HK-2 (cell line): ENCODE measurements at regions not wholly inside any gene's neighbourhood (a gene's known extent, or its start where the extent isn't known, plus 50 kb on each side); places are given as distances from the start of the nearest gene placed in this dataset.

Experiments used
- DNase-seq: peaks from one replicate; pipeline ENCODE4 v3.0.0-alpha.2; 2018; ENCODE audit not compliant: unreplicated experiment

DNA sequence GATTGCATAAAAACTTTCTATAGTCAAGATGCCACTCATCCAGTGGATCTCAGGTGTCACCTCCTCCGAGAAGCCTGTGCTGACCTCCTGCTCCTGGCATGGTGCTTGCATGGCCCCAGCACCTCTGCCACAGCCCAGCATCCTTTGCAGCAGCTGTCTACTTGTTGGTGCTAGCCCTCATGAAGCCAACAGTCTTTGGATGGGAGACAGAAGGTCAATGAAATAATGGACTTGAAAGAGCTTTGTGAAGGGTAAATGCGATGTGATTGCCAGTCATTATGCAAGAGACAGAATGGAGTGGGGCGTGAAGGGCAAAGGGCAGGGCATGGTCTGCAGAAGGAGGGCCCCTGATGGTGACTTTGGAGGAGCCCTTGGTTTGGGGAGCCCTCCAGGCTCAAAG lies 63.0 kb upstream of the CLMN start:
- no peak for DNase-seq

DNA sequence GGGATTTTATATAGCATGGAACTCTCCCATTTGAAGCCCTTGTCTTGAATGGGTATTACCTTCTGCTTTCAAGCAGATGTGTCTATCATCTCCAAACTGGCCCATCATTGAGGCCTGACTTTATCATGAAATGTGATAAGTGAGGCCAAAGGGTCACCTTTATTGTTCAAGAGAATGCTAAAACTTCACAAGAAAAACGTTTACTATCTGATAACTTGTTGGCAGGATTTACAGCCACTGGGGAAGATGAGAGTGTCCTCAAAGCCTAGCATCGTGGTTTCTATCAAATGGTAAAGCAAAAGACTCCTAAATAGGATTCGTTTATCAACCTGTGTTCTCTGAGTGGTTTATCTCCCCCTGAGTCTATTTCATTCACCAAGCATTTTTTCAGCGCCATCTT lies 62.0 kb upstream of the CLMN start:
- no peak for DNase-seq

GRCh38 chr14:95380350-95381042 lies 60.8 kb upstream of the CLMN start:
- DNase-seq = no peak

DNA sequence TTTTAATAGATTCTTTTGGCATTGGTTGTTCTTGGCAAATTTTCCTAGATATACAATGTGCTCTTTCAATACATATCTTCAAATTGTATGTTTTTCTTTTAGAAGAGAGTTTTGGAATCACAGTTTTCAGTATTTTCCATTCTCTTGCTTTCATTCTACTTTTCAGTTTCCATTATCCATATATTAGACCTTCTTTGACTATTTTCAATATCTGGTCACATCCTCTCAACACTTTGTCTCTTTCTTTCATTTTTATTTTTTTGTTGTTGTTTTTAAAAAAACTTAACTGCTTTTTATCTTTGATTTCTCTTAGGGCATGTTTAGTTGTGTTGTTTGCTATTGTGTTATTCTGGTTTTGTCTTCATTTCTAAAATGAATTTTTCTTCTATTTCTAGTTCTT lies 59.9 kb upstream of the CLMN start:
- DNase-seq = no peak

GRCh38 chr14:95375539-95376109 lies 55.9 kb upstream of the CLMN start:
- no peak for DNase-seq

DNA sequence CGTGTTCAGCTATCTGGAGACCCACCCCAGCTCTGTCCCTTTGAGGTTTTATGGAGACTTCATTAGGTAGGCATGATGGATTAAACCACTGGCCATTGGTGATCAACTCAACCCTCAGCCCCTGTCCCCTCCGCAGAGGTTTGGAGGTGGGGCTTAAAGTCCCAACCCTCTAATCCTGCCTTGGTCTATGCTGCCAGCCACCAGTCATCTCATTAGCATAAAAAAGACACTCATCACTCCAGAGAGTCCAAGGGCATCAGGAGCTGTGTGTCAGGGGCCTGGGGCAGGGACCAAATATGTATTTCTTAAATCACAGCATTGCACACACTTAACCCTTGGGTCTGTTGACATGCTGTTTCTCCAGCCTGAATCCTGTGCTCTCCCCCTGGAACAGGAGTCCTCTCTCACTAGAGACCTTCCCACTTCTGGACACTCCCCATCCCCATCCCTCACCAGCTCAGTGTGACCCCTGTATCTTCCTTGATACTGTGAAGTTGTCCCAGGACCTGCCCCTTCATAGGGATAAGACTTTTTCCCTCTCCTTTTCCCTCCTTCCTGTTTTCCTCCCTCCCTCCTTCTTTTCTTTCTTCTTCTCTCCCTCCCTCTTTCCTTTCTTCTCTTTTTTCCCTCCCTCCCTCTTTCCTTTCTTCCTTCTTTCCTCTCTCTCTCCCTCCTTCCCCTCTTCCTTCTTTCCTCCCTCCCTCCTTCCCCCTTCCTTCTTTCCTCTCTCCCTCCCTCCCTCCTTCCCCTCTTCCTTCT lies 54.7 kb upstream of the CLMN start:
- DNase-seq = no peak

GRCh38 chr14:95370076-95370475 lies 50.4 kb upstream of the CLMN start:
- no peak for DNase-seq
